HEK293T (cell line): ENCODE measurements at regions not wholly inside any gene's neighbourhood (a gene's known extent, or its start where the extent isn't known, plus 50 kb on each side); places are given as distances from the start of the nearest gene placed in this dataset.

ENCODE experiments used
- CTCF ChIA-PET: fragments of 350-600 bp; formaldehyde crosslinking; extraction: SDS; loops from one replicate; lab custom pipeline; 2021; ENCODE audit warnings: antibody characterized with exemption, inconsistent platforms; lab: Yijun Ruan, JAX
- POLR2A ChIA-PET: fragments of 350-600 bp; formaldehyde crosslinking; extraction: SDS; loops from one replicate; lab custom pipeline; 2020; ENCODE audit warnings: antibody characterized with exemption, inconsistent platforms; lab: Yijun Ruan, JAX
- DNase-seq: peaks from one replicate; pipeline ENCODE4 v3.0.0; 2012; ENCODE audit warnings: mixed read lengths; ENCODE audit errors: extremely low spot score
- ARNT ChIP-seq: fragments of 450-650 bp; IDR thresholded peaks from 2 replicates; pipeline ENCODE4 v1.6.1; 2017; ENCODE audit warnings: mild to moderate bottlenecking
- BHLHE40 ChIP-seq: fragments of 450-650 bp; IDR thresholded peaks from 2 replicates; pipeline ENCODE4 v1.6.1; 2016; ENCODE audit warnings: mild to moderate bottlenecking, moderate library complexity, borderline replicate concordance
- CTBP1 ChIP-seq: fragments of 450-650 bp; IDR thresholded peaks from 2 replicates; pipeline ENCODE4 v1.6.1; 2016; ENCODE audit warnings: borderline replicate concordance
- ELF4 ChIP-seq: fragments of 450-650 bp; IDR thresholded peaks from 2 replicates; pipeline ENCODE4 v1.6.1; 2017; ENCODE audit warnings: antibody characterized with exemption
- FOXA1 ChIP-seq: fragments of 450-650 bp; IDR thresholded peaks from 2 replicates; pipeline ENCODE4 v1.6.1; 2016; ENCODE audit warnings: mild to moderate bottlenecking
- FOXK2 ChIP-seq: fragments of 450-650 bp; IDR thresholded peaks from 2 replicates; pipeline ENCODE4 v1.6.1; 2016; ENCODE audit warnings: mild to moderate bottlenecking
- FOXM1 ChIP-seq: fragments of 450-650 bp; IDR thresholded peaks from 2 replicates; pipeline ENCODE4 v1.6.1; 2017; ENCODE audit warnings: mild to moderate bottlenecking, borderline replicate concordance
- HDGF ChIP-seq: fragments of 450-650 bp; IDR thresholded peaks from 2 replicates; pipeline ENCODE4 v1.6.1; 2017; ENCODE audit warnings: antibody characterized with exemption, borderline replicate concordance
- L3MBTL2 ChIP-seq: fragments of 450-650 bp; conservative IDR thresholded peaks from 2 replicates; pipeline ENCODE4 v1.6.1; 2016; ENCODE audit warnings: mild to moderate bottlenecking
- LEF1 ChIP-seq: fragments of 450-650 bp; IDR thresholded peaks from 2 replicates; pipeline ENCODE4 v1.6.1; 2017; ENCODE audit warnings: mild to moderate bottlenecking, borderline replicate concordance
- NFRKB ChIP-seq: fragments of 450-650 bp; IDR thresholded peaks from 2 replicates; pipeline ENCODE4 v1.6.1; 2016; ENCODE audit warnings: mild to moderate bottlenecking, moderate library complexity
- SP1 ChIP-seq: fragments of 450-650 bp; IDR thresholded peaks from 2 replicates; pipeline ENCODE4 v1.6.1; 2017
- SUZ12 ChIP-seq: fragments of 450-650 bp; IDR thresholded peaks from 2 replicates; pipeline ENCODE4 v1.6.1; 2016; ENCODE audit warnings: mild to moderate bottlenecking
- TARDBP ChIP-seq: fragments of 450-650 bp; IDR thresholded peaks from 2 replicates; pipeline ENCODE4 v1.6.1; 2016
- ZNF384 ChIP-seq: fragments of 450-650 bp; IDR thresholded peaks from 2 replicates; pipeline ENCODE4 v1.6.1; 2016
- TF ChIP-seq, protein P1 (sequence below): fragments of 450-650 bp; IDR thresholded peaks from 2 replicates; pipeline ENCODE4 v1.6.1; 2016

DNA sequence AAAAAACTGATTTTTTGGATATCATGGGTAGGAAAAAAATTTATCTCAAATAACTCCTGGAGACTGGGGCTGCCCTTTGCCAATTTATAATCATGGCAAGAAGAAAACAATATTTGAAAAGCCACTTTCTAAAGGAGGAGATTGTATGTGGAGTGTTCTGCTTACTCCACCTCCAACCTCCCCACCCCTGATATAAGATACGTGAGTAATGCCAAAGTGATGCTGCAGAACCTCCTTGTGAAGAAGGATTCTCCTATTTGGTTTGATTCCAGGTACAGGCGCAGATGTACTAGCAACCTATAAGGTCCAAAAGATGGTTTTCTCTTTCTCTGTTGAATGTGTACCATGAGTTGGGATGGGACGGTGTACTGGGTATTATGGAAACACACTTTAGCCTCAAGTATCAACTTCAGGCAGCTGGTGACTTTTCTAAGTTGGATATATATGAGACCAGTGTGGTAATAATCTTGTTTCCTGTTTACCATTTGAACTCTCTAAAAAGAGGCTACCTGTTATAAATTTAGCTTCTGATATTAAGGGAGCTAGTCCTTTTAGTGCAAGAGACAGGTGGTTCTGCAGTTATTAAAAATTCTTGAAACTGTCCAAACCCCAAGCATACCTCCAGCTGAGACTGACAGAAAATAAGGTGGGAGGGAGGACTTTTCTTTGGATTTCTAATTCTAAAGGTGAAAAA is 724.0 kb upstream of the MIR17HG start:
- no peak for TF ChIP-seq LEF1
- TF ChIP-seq L3MBTL2: no peak
- TF ChIP-seq, protein P1, sequence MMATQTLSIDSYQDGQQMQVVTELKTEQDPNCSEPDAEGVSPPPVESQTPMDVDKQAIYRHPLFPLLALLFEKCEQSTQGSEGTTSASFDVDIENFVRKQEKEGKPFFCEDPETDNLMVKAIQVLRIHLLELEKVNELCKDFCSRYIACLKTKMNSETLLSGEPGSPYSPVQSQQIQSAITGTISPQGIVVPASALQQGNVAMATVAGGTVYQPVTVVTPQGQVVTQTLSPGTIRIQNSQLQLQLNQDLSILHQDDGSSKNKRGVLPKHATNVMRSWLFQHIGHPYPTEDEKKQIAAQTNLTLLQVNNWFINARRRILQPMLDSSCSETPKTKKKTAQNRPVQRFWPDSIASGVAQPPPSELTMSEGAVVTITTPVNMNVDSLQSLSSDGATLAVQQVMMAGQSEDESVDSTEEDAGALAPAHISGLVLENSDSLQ: no peak
- no peak for TF ChIP-seq ZNF384
- no peak for TF ChIP-seq ARNT
- no peak for TF ChIP-seq SUZ12
- no peak for TF ChIP-seq FOXK2
- TF ChIP-seq CTBP1: no peak
- no peak for TF ChIP-seq BHLHE40
- TF ChIP-seq ELF4: no peak
- TF ChIP-seq SP1: no peak
- DNase-seq: no peak
- ChIA-PET CTCF (no interaction called here), POLR2A (no interaction called here)

GRCh38 chr13:90627813-90628212 is 719.7 kb upstream of the MIR17HG start:
- TF ChIP-seq NFRKB (no peak), FOXK2 (no peak), ZNF384 (no peak), ELF4 (no peak), FOXA1 (no peak), SP1 (no peak), TARDBP (no peak), ARNT (no peak), HDGF (no peak), LEF1 (no peak), L3MBTL2 (no peak), CTBP1 (no peak), FOXM1 (no peak), BHLHE40 (no peak), SUZ12 (no peak)
- TF ChIP-seq, protein P1: no peak
- no peak for DNase-seq
- ChIA-PET CTCF (no interaction called here), POLR2A (no interaction called here)

GRCh38 chr13:90628471-90628870 is 719.0 kb upstream of the MIR17HG start:
- CTCF ChIA-PET: interaction anchor here (0.6 kb wide), 1 partner anchor 33 kb away, joined by 4 read pairs; no protein-coding TSS in a partner anchor
- DNase-seq: no peak
- POLR2A ChIA-PET: no interaction called here
- no peak for TF ChIP-seq SP1
- TF ChIP-seq NFRKB: no peak
- TF ChIP-seq HDGF: no peak
- TF ChIP-seq LEF1: no peak
- TF ChIP-seq, protein P1: no peak
- no peak for TF ChIP-seq TARDBP

GRCh38 chr13:90630716-90631115 is 716.8 kb upstream of the MIR17HG start:
- ChIA-PET POLR2A (no interaction called here), CTCF (no interaction called here)
- TF ChIP-seq HDGF (no peak), FOXM1 (no peak), LEF1 (no peak), ARNT (no peak), L3MBTL2 (no peak), CTBP1 (no peak), ZNF384 (no peak), FOXK2 (no peak), TARDBP (no peak), BHLHE40 (no peak), SP1 (no peak), SUZ12 (no peak), FOXA1 (no peak), NFRKB (no peak), ELF4 (no peak)
- TF ChIP-seq, protein P1: no peak
- no peak for DNase-seq

- DNase-seq: no peak
- no peak for TF ChIP-seq FOXM1
- TF ChIP-seq BHLHE40: no peak
- no peak for TF ChIP-seq FOXK2
- no peak for TF ChIP-seq HDGF
- no peak for TF ChIP-seq SUZ12
- no peak for TF ChIP-seq CTBP1
- no peak for TF ChIP-seq ELF4
- TF ChIP-seq SP1: no peak
- no peak for TF ChIP-seq NFRKB
- TF ChIP-seq TARDBP: no peak
- no peak for TF ChIP-seq ARNT
- TF ChIP-seq LEF1: no peak
- no peak for TF ChIP-seq L3MBTL2
- TF ChIP-seq FOXA1: no peak
- ChIA-PET POLR2A (no interaction called here), CTCF (no interaction called here)
Measured at GRCh38 chr13:90632184-90632583, 715.3 kb upstream of the MIR17HG start.

DNA sequence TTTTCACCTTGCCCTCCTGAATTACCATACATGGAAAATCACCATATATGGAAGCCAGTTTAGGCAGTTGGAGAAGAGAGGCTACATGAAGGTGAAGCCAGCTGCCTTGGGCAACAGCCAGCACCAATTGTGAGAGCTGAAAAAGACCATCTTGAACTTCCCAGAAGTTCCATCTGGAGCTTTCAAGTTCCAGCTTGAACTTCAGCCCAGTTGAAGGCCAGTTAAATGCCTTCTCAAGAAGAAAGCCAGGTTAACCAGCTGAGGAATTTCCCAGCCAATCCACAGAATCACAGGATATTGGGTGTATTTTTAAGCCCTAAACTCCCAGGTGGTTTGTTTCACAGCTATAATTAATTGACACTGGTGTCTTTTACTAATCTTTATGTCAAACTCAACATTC is 713.6 kb upstream of the MIR17HG start:
- ChIA-PET CTCF (no interaction called here), POLR2A (no interaction called here)
- no peak for TF ChIP-seq LEF1
- no peak for TF ChIP-seq CTBP1
- TF ChIP-seq ARNT: no peak
- TF ChIP-seq FOXK2: no peak
- DNase-seq: no peak
